ENCODE measurements at regions not wholly inside any gene's neighbourhood (a gene's known extent, or its start where the extent isn't known, plus 50 kb on each side); places are given as distances from the start of the nearest gene placed in this dataset.

GRCh38 chr5:61687371-61687770 is 355.3 kb downstream of the ZSWIM6 start:
- TF ChIP-seq CTCF (IDR thresholded peaks at IDR 0.05; ENCODE audit: insufficient read depth, low read length): no peak
- H3K4me3 ChIP-seq (ENCODE audit: low read depth, low read length): no peak overlapping the region
- DNase-seq (ENCODE audit: low read depth): no peak

- no peak for TF ChIP-seq CTCF (IDR thresholded peaks at IDR 0.05; ENCODE audit: insufficient read depth, low read length)
- H3K4me3 ChIP-seq (ENCODE audit: low read depth, low read length): no peak overlapping the region
- no peak for DNase-seq (ENCODE audit: low read depth)
Observed at GRCh38 chr5:61689153-61689846, 357.2 kb downstream of the ZSWIM6 start.

- H3K4me3 ChIP-seq (ENCODE audit: low read depth, low read length): no peak overlapping the region
- TF ChIP-seq CTCF (IDR thresholded peaks at IDR 0.05; ENCODE audit: insufficient read depth, low read length): no peak
- DNase-seq (ENCODE audit: low read depth): no peak
Observed at GRCh38 chr5:61697809-61698558, 365.9 kb downstream of the ZSWIM6 start.

- DNase-seq (ENCODE audit: low read depth): peak; percentile 3
- no peak for TF ChIP-seq CTCF (IDR thresholded peaks at IDR 0.05; ENCODE audit: insufficient read depth, low read length)
- H3K4me3 ChIP-seq (ENCODE audit: low read depth, low read length): no peak overlapping the region
Observed at GRCh38 chr5:61701877-61702602, 370.0 kb downstream of the ZSWIM6 start.

GRCh38 chr5:61702784-61703183 is 370.7 kb downstream of the ZSWIM6 start:
- TF ChIP-seq CTCF (IDR thresholded peaks at IDR 0.05; ENCODE audit: insufficient read depth, low read length): no peak

GRCh38 chr5:61704289-61704688 is 372.2 kb downstream of the ZSWIM6 start:
- H3K4me3 ChIP-seq (ENCODE audit: low read depth, low read length): no peak overlapping the region
- no peak for DNase-seq (ENCODE audit: low read depth)
- TF ChIP-seq CTCF (IDR thresholded peaks at IDR 0.05; ENCODE audit: insufficient read depth, low read length): no peak

More at GRCh38 chr5:61702784-61703183, 370.7 kb downstream of the ZSWIM6 start:
- H3K4me3 ChIP-seq (ENCODE audit: low read depth, low read length): no peak overlapping the region
- no peak for DNase-seq (ENCODE audit: low read depth)

All from fibroblast of the aortic adventitia (primary cell).